HG02763 (cell line): ENCODE measurements at regions not wholly inside any gene's neighbourhood (a gene's known extent, or its start where the extent isn't known, plus 50 kb on each side); places are given as distances from the start of the nearest gene placed in this dataset.

Experiments
- ATAC-seq: cut with Tn5 transposase; IDR thresholded peaks from one replicate; pipeline ENCODE4 v1.9.1; 2021; ENCODE audit warnings: mild to moderate bottlenecking, moderate library complexity; ENCODE audit not compliant: unreplicated experiment

DNA sequence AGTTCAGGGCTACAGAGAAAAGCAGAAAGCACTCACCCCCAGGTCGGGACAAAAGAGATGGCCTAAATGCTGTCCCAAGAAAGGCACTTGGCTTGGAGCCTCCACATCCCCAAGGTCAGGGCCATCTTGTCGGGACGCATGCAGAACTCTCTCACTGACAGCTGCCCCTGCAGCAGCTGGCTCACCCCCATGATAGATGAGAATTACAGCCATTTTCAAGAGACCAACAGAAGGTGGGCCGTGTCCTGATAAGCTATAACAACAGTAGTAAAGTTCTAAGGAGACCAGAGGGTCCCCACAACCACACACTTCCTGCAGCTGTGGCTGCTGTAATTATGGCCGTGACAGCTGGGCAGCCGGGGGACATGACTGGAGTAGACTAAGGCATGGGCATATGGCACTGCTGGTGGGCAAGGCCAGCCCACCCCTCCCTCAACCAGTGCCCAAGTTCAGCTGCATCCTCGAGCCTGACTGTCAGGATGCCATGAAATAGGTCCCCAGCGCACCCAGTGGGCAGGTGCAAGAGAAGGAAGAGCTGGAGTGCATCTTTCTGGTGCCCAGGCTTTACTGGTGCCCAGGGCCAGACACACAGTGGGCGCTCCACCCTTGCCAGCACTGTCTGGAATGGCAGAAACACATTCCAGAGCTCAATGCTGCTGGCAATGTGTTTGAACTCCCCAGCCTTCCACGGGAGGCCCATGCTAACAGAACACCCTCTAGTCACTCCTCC is 436.7 kb upstream of the ZNF507 start:
- no peak for ATAC-seq

- ATAC-seq: no peak
Measured at GRCh38 chr19:31910224-31910623, 435.2 kb upstream of the ZNF507 start.

DNA sequence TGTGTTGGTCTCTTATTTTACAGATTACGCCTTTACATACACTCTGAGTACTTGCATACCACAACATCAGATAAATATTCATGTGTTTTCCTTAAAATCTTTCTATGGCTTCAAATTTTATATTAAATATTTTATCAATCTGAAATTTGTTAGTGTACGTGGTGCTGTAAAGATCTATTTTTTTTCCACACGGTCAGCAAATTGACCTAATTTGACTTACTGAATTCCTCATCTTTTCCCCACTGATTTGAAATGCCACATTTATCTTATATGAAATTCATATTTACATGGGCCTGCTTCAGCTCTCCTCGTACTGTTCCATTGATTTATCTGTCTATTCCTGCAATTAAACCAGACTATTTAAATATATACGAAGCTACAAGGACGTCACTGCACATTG is 433.8 kb upstream of the ZNF507 start:
- ATAC-seq: no peak

GRCh38 chr19:31913103-31913661 is 432.2 kb upstream of the ZNF507 start:
- ATAC-seq: no peak

- no peak for ATAC-seq
Measured at GRCh38 chr19:31930401-31930800, 415.0 kb upstream of the ZNF507 start.

GRCh38 chr19:31937983-31938382 is 407.4 kb upstream of the ZNF507 start:
- ATAC-seq: no peak

- ATAC-seq: no peak
Measured at GRCh38 chr19:31938675-31939074, 406.7 kb upstream of the ZNF507 start.

DNA sequence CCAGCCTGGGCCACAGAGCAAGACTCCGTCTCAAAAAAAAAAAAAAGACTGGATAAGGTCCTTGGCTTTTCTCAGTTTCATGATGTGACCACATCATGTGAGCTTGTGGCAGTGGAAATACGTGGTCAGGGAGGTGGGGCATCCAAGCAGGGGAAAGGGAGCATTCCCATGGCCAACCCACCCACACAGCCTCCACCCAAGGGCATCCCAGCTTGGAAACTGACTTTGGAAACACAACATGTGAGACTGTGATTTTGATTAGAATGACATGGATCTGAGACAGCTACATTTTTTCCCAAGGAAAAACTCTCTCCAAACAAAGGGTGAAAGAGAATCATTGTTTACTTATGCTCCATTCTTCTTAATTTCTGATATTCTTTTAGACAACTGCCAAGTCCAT is 405.0 kb upstream of the ZNF507 start:
- no peak for ATAC-seq

DNA sequence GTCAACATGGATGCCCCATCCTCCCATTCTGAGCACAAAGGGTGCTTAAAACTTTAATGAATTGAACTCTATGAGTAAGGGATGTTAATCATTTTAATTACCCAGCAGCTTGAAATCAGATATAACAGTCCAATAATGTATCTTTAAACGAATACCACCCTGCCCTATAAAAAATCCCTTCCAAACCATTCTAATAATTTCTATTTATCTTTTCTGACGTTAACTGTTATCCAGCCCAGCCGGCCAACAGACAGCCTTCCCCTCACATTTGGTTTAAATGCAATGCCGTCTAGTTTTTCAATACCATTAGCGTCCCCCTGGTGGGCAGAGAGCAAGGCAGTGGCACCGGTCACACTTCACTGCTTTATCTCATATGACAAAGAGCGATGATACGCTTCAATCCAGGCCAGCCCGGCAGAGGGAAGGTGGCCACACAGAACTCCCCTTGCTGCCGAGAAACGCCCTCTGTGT is 402.2 kb upstream of the ZNF507 start:
- ATAC-seq: no peak

DNA sequence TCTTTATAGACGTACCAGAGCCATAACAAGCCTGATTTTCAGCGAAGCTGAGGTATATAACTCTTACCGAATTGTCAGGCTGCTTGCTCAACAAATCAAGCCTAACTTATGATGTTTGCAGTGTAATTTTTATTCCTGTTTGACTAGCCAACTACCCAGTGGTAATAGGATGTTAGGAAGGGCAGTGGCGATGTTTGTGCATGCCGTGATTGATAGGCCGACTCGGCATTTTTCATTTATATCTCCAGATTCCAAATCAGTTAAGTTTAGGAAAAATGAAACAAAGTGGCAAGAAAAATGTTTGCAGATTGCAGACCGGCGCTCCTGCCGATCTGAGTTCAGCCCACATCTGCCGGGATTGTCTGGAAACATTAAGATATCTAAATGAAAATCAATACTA is 401.6 kb upstream of the ZNF507 start:
- no peak for ATAC-seq

DNA sequence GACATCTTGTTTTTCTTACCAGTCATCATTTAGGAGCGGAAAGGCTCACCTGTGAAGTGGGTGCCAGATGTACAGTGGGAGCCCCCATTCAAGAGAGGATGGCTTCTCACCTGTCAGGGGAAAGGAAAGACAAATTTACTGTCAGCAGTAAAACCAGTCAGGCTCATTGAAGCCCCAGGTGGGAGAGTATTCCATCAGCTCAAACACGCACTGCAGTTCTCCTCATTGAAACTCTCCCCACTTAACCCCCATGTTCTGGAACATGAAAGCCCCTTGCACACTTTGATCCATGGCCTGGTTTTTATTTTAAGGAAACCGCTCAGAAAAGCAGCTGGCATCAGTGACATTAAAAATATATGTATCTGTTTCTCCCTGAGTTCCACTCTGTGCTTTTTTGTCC is 401.1 kb upstream of the ZNF507 start:
- no peak for ATAC-seq

GRCh38 chr19:31946491-31946890 is 398.9 kb upstream of the ZNF507 start:
- ATAC-seq: no peak

- no peak for ATAC-seq
Measured at GRCh38 chr19:31947436-31948115, 397.8 kb upstream of the ZNF507 start.

DNA sequence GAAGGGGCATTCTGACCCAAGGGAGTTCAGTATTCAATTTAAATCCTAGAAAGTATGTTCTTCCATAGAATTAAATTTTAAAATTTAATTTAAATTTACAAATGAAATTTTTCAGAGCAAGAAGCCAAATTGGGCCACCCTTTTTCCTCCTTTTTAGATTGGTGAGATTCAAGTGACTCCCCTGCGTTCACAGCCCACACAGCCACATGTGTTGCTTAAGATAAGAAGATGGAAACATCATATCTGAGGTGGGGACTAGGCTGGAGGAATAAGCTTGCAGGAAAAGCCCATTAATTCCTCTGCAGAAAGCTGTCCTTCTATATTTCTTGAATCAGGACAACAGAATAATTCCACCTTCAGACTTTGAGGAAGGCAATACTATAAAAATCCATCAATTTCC is 392.7 kb upstream of the ZNF507 start:
- ATAC-seq: no peak

DNA sequence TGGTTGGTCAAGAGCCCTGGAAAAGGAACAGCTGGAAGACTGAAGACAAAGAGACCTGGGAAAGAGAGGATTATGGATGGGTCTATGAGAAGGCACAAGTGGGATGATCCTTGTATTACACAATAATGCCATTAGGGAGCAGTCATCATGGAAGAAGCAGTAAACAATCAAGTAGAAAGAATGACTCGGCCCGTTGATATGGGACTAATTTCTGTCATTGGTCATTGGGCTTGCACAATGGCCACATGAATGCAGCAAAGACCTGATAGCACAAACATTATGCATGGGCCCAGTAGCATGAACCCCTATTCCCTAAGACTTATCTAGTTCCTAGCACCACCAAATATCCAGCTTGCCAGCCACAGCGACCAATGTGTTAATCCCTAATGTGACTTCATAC is 390.3 kb upstream of the ZNF507 start:
- ATAC-seq: no peak

DNA sequence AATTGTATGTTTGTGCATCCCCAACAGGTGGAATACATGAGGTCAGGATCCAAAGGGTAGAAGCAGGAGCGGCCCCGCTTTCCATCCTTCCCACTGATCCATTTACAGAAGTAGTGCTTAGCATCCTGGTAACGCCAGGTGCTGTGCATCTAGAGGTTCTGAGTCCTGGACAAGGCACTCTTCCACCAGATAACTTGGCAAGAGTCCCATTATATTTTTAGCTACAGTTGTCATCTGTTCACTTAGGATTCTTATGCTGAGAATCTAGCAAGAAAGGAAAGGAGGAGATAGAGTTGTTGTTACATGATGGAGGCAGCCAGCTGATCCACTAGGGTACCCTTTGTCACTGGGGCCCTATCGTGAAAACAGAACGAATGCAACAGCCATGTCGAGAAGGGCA is 389.5 kb upstream of the ZNF507 start:
- ATAC-seq: no peak

DNA sequence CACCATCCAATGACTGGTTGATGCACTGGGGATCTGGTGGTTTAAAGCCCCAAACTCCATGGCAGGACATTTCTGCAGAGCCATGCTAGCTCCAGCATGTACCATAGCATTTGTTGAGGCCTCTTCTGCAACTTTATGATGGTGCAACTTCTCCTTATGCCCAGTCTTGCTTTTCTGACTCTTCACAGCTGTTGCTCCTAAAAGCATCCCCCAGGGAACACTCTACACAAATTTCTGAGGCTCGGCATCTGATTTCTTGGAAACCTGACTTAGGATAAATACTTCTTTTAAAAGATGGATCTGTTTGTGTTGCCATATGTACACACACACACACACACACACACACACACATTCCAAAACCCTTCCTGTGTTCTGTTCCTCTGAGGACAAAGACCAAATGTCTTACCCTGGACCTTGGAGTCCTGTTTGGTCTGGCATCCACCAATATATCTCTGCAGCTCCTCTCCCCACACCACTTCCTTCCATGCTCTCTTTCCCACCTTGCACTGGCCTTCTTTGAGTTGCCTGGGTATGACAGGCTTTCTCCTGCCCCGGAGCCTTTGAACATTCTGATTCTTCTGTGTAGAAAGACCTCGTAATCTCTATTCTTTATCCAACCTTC is 388.5 kb upstream of the ZNF507 start:
- ATAC-seq: no peak

DNA sequence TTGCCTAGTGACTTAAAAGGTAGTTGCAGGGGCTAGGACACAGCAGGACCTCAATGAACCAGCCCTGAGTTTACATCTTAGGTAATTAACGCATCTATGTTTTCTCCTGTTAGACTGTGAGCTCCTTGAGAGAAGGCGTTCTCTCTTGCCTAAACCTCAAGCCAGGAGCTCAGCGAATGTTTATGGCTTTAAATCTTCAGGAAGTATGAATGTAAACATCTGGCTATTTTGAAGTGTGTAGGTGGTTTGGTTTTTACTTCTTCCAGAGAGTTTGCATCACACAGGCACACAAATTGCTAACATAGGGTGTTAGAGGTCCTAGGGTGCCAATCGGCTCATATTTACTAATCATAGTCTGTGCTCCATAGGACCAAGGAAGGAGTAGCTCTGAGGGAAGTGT is 387.7 kb upstream of the ZNF507 start:
- ATAC-seq: no peak

GRCh38 chr19:31959527-31960018 is 385.8 kb upstream of the ZNF507 start:
- no peak for ATAC-seq

GRCh38 chr19:31960474-31960873 is 384.9 kb upstream of the ZNF507 start:
- ATAC-seq: no peak

DNA sequence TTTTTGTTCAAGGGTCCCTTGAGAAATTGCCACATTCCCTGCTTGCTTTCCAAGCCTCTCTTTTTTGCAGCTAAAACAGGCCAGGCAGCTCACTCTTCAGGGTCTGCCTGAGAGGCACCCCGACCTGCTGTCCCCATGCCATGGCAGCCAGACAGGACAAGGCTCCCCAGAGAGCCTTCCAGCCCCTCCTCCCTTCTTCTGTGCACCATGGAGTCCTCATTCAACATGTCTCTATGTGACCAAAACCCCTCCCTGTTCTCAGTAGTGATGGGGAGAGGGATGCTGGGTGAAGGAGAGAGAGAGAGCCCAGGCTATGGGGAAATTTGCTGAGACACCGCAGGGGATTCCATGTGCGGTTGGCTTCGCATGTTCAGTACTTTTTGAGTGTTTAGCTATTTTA is 384.2 kb upstream of the ZNF507 start:
- ATAC-seq: no peak

DNA sequence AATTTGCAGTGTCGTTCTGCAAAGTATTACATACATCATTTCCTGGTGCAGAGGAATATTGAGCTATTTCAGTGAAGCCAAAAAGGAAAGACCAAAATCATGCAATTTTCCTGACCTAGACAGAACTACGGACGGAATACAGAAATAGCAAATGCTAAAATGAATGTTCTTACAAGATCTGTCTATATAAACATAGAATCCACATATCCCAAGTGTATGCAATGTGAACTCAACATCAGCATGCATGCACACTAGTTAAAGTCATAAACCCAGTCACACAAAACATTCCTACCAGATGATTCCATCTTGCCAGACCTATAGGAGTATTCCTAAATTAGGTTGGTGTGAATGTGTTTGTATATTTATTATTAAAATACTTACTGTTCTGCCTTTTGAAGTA is 383.7 kb upstream of the ZNF507 start:
- no peak for ATAC-seq
